Fibroblast of skin of left quadriceps (primary cell): ENCODE measurements at regions not wholly inside any gene's neighbourhood (a gene's known extent, or its start where the extent isn't known, plus 50 kb on each side); places are given as distances from the start of the nearest gene placed in this dataset.
"Not testable (repeated sequence)": the region's sequence is repeated elsewhere in the genome, so short reads cannot be mapped to it uniquely, and the experiment has no call there.

Source experiments
- DNase-seq, 2 experiments: peaks; one replicate each; pipeline ENCODE4 v3.0.0-alpha.2; 2013; ENCODE audit warnings: low read depth in 2 of 2

DNA sequence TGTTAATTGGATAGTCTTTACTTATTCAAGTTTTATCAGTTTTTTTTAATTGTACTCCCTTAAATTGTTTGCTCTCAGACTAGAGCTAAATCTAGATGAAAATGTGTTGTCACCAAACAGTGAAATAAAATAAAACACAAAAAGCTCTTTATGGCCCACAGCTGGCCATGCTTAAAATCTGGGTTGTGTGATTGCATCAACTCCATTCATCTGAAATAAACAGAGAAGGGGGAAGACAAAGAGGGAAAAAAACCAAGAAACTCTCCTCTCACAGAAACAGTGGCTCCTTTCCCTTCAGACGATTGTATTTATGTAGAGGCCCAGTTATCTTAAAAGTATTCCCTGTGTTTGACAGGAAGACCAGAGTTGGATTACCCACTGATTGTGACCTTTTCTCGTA is 422.4 kb downstream of the IRX1 start:
- DNase-seq: no peak

DNA sequence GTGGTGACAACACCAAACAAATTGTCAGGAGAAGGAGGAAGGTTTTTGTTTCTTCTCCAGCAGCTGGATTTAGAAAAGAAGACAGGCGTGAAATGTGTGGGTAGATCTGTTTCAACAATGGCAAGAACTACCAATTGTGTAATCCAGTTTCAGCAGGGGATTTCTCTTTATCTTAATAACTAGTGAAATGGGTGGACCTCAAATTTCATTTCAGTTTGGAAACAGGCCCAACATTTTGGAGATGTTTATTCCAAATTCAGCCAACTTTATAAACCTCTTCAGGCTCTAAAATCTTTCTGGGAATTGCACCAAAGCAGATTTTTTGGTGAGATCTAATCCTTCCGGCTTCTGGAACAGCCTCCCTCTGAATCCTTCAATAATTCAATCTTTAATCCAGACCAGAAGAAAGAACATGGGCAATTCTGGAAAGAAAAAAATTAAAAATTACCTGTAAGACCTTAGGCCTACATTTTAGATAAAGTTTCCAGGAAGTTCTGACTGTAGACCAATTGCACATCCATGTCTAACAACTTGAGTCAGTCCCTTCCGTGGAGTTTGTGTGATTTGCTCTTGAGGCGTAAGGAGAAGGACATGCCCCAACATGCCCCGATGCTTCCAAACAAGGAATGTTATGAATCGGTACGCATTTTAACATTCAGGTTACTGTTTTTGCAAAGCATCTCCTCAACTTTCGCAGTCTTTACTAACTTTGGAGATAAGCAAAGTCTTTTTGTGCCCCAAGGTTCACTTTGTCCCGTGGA is 423.6 kb downstream of the IRX1 start:
- no peak for DNase-seq

DNA sequence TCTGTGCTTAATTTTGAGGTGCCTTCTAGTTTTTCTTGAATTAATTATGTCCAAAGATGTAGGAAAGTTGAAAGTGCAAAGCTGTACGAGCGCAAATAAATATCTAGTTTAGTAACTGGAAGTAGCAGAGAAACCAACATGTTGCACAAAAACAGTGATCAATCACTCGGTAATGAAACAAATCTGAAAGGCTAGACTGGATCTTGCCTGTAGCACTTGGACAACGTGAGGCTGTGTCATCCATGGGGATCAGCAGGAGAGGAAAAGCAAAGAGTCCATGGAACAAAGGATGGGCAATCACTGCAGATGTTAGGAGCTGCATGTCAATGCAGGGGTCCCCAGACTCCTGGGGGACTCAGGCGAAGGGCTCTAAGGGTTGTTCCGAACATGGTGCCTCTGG is 424.2 kb downstream of the IRX1 start:
- DNase-seq: no peak

DNA sequence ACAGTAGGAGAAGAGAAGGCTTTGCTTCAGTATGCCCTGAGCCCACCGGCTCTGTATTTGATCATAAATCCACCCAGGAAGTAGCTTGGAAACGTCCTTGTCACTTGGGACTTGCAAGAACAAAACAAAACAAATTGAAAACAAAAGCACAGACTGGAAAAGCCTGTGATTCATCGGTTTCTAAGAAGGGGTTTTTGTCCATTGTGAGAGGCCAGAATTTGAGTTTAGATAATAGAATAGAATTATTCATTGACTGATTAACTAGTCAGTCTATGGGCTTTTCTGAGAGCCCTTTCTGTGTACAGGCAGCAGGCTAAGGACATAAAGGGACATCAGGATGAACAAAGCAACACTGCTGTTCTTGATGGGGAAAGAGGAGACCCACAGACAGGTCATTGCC is 424.8 kb downstream of the IRX1 start:
- DNase-seq: no peak

DNA sequence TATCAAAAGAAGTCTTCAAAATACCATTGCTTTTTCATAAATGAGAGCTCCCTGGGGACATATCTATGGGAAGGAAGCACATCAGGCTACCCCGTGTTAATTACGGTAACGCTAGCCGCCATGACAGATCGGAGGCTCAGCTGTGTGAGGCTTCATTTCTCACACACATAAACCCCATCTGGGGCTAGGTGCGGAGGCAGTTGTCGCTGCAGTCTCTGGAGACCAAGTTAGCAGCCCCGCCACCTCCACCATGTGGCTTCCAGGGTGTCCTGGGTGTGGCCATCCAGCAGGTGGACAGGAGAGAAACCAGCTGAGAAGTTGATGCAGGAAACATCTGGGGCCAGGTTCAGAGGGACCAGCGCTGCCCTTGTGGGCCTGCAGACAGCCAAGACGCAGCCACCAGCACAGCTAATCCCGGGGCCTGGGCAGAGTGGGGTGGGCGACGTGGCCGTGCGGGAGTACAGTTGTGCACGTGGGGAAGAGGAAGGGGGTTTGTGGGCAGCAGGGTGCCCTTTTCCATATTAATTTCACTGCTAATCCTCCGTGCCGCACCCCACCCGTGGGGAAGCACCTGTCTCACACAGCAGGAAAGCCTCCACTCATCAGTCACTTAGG is 426.5 kb downstream of the IRX1 start:
- DNase-seq: no peak

DNA sequence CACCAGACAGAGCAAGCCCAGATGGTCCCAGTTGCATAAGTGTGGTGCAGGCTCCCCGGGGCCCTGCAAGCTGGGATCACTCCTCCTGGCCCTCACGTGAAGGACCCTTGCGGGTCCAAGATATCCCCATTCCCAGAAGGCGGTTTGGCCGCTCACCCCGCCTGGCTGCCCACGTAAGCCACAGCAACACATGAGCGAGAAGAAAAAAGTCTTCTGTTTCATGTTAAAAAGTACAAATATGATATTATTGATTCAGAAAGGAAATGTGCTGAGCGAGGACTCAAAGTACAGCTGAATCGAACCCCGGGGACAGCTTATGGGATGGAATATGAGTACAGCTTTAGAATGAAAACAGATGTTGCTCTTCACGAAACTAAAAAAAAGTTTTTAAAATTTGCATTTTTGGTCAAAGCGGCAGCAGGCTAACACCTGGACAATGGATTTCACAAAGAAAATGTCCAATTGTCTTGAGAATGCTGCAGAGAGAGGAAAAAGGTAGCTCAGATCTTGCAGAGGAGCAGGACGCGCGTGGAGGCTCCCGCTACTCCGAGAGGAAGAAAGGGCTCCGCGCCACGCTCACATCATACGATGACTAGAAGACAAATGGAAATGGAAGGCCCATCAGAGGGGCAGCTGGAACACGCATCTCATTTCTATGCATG is 427.6 kb downstream of the IRX1 start:
- no peak for DNase-seq

DNA sequence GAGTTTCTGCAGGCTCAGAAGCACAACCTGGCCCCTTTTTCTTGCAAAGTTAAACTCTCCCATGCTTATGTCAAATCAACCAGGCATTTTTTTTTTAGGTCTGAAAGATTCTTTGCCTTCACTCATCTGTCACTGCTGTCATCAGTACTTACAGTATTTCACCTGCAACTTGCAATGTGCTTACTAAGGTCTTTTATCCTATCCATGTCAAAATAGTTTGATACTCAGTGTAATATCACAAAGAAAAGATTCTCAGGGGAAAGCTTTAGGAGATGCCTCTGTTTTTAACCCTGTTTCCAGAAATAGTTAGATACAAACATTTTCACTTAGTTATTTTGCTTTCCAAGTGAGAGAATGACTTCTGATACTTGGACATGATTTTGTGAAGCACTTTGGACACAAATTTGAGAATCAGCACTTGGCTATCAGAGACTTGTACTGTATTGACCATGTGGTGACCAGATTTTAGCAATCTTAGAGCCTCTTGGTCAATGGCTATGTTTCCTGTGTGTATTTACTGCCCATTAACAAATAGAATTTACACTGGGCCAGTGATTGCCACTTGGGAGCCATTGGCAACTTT is 428.2 kb downstream of the IRX1 start:
- DNase-seq: no peak

DNA sequence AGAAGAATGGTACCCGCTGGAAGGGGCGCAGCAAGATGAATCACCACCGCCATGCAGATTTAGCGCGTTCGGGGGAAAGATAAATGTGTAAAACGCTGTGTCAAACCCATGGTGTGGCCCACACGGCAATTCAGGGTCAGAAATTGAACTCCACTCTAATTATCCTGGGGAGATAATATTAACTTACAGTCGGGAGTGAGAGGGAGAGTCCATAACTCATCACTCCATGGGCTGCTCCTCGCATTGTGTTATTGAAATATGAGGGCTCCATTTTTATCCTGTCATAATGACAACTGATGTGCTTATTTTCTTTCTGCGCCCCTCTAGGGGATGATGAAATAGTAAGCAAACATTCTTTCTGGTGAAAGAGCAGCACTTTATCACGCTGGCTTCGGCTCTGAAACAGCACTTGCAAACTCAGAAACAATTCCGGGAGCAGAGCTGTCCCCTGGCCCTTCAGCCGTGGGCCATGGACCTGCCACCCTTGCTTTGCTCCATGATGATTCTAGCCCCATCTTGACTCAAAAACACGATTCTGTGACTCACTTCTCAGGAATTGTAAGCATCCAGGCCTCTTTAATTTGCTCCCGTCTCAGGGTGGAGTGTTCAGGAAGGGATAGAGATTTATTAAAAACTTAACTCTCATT is 431.6 kb downstream of the IRX1 start:
- no peak for DNase-seq

DNA sequence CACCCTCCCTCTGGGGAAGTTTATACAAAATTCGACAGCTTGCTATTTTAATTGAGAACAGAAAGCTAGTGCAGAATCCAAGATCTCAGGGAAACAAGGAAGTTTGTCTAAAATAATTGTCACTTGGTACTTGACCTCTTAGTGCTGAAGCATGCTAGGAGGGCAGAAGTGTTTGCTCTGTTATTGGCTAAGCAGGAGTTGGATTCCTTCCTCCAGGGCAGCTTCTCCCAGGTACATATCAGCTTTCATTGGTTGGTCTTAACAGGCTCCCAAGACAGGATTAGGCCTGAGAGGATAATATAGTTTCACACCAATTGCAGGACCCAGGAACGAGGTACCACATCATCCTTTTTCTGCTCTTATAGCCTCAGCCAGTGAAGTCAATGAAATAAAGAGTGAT is 432.8 kb downstream of the IRX1 start:
- DNase-seq: no peak

DNA sequence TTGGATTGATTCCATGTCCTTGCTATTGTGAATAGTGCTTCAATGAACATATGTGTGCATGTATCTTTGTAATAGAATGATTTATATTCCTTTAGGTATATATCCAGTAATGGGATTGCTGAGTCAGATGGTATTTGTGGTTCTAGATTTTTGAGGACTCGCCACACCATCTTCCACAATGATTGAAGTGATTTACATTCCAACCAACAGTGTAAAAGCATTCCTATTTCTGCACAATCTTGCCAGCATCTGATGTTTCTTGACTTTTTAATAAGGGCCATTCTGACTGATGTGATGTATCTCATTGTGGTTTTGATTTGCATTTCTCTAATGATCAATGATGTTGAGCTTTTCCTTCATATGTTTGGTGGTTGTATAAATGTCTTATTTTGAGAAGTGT is 437.9 kb downstream of the IRX1 start:
- not testable (repeated sequence) for DNase-seq

DNA sequence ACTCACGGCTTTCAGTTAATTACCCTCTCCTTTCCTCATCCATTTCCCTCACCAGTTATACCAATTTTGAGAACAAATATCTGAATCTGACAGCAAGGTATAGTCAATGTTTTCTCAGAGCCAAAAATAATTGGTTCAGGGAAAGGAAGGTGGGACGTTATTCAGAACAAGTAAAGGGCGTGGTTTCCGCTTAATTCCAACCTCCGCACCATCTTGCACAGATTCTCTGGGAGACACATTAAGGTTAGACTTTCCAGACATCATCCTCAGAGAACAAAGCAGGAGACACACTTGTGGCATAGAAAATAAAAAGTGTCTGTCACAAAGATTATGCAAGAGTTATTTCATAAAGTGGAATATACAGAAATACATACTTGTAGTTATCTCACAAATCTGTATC is 441.2 kb downstream of the IRX1 start:
- no peak for DNase-seq

DNA sequence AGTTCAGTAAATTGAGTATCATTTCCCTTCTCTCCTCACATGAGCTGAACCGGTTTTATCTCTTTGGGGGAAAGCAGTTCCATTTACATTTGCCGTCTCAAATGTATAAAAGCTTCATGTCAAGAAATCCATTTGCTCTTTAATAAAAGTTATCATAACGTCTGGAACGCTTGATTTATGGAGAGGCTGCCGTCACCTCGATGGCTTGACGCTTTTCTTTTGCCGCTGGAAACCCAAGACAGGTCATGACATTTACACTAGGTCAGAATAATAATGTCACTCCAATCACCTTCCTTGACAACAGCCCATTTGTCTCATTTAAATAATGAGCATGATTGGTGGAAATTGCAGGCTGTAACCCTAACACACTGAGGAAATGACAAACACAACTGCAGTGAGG is 443.4 kb downstream of the IRX1 start:
- DNase-seq: no peak

DNA sequence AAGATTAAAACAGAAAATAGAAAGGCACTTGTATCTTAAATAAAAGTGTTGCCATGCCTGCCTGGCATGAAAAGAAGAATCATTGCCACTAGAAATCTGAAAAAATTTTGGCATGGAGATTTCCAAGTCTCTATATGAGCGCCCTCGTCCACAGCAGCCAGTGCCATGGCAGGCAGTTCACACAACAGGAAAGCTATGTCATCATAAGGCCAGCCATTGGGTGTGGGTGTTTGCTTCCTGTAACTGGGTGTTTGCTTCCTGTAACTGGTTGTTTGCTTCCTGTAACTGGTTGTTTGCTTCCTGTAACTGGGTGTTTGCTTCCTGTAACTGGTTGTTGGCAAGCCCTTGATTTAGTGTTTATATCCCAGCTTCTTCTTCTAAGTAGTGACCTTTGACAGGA is 446.7 kb downstream of the IRX1 start:
- no peak for DNase-seq

DNA sequence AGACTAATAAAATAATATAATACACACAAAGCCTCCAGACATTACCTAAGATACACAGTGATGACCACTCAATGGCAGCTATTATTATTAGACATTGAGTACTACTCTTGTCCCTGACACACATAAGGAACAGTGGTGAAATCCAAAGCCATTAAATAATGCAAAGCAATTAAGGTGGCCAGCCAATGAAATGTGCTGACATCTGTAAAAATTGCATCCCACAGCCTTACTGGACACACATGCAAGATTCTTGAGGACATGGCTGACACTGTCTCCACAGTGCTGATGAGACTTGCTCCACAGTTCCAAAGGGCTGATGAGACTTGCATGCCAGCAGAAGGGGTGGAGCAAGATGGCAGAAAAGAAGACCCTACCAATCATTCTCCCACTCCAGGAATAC is 447.5 kb downstream of the IRX1 start:
- DNase-seq: no peak

DNA sequence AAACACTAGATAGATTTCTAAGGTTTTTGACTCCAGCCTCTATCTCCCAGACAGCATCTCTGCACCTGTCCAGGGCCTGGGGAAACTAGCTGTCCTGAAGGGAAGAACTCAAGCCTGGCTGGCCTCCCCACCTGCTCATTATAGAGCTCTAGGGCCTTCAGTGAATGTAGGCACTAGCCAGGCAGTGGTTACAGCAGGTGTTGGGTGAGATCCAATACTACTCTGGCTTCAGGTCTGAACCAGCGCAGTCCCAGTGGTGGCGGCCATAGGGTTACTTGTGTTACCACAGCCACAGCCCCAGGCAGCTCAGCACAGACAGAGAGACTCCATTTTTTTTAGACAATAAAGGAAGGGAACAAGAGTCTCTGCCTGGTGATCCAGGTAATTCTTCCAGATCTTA is 449.2 kb downstream of the IRX1 start:
- no peak for DNase-seq

DNA sequence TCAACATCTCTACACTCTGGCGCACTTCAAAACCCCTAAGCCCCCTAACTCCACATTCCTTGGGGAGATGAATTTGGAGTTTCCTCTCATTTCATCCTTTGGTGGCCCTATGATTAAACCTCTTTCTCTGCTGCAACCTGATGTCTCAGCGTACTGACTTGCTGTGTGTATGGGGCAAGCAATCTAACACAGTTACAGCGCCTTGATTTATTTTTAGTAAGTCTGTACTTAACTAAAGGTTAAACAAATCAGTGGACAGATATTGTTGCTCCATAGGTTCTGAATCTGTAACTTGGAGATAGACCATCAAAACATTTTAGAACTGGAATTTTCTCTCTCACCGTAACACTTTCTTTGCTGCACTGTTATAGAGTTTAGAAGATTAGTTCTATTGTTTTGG is 452.8 kb downstream of the IRX1 start:
- DNase-seq: no peak

DNA sequence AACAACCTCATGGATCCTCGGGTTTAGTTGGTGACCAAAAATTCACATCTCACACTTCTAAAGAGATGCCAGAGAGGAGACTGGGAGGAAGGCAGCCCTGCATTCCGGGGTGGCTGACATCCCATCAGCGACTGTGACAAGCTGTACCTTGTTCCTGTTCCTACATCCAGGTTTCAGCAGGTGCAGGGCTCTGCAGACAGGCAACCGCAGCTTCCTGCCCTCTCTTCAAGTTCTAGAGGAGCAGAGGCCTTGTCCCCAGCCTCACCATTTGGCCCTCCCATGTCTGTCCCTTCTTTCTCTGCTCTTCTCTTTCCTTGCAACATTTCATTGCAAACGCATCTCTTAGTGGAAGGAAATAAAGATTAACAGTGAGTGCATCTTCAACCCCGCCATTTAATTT is 454.6 kb downstream of the IRX1 start:
- DNase-seq: no peak

DNA sequence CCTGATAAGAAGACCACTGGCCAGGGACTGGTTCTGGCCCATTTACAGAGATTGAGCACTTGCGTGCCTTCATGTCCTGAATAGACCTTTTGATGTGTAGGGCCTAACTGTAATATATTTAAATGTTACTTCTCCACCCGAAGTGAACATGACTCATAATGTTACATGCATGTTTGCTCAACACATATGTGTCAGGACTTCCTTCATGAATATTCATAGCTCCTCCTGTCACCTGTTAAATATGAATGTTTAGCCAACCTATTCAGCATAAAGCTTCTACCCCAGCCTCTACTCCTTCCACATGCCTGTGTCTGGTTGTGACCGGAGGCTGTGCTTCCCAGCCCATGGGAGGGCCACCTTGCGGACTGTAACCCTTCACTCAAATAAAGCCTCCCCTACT is 457.5 kb downstream of the IRX1 start:
- no peak for DNase-seq

DNA sequence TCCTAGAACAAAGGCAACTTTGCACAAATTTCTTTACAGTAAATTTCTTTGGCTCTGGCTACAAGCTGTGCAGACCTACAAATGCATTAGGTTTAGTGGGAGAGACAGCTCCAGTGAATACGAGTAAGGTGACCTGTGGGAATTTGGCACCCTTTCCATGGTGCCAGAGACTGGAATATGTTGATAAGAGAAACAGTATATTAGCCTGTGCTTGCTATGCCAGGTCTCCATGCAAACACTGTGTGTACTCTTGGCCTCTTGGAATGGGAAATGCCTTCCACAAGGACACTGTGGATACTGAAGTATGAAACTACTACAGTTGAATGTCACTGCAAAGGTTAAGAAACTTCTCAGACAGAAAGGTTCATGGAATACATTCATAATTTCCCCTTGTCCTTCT is 458.5 kb downstream of the IRX1 start:
- no peak for DNase-seq

DNA sequence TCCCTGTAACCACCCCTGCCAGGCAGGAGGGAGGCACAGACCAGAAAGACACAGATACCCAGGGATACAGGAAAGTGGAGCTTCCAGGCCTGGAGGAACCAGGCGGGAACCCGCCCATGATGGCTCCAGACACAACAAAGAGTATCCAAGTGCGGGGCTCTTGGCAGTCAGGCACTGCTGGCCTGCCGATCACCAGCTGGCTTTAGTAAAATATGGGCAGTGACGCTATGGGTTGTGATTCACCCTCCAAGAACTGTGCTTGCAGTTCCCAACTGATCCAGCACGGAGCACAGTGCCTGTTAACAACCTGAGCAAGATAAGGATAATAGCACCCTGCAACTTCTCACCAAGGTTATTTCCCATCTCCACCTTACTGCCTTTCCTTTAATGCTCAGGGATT is 463.3 kb downstream of the IRX1 start:
- DNase-seq: no peak

DNA sequence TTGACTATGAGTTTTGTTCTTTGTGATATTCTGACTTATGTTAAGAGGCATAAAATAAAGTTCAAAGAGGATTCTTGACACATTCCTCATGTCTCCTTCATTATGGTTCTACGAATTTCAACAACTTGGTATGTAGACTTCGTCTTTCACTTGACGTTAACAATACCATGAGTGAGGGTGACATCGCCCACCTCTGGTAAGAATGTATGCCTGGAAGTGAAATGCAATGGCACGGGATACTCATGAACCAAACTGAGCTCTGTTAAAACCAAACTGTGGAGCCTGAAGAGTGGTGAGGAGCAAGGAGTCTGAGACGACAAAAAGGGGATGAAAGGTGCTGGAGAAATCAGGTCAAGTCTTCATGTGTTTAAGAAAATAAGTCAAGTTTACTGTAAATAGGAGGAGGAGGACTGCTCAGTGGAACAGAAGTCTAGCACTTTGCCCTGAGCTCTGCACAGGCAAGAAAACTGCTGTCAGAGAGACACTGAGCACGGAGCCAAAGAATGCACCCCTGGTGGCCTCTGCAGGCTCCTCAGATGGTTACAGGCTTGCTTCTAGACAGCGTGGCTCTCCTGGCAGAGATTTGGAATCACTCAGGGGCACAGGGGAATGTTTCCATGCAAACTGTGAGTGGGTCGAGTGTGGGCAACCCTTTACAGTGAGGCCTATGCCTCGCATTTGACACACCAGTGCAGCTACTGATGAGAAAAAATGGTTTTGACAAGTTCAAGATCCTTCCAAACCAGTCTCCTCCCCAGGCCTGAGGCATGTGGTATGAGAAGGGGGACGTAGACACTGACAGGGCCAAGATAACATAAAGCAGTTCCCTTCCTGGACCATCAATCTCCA is 470.1 kb downstream of the IRX1 start:
- DNase-seq: no peak

DNA sequence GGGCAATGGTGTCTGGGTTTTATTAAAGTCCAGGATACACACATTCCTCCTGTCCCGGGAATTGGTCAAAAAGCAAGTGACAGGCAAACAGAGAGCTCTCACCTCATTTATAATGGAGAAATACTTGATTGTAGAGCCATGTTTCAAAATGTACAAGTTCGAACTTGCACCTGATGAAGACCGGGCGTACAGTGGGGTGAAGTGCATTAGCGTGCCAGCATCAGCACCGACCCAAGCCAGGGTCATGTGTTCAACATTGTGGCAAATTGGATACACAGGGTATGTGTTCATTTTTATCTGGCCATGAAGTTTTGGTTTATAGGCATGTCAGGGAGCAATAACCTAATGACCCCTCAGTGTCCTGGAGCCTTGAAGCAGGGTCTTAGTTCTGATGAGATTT is 472.5 kb downstream of the IRX1 start:
- DNase-seq: no peak
